ENCODE measurements at regions not wholly inside any gene's neighbourhood (a gene's known extent, or its start where the extent isn't known, plus 50 kb on each side); places are given as distances from the start of the nearest gene placed in this dataset.

GRCh38 chr7:51732116-51732515 lies 415.5 kb upstream of the COBL start:
- no peak for DNase-seq

GRCh38 chr7:51731075-51731474 lies 414.5 kb upstream of the COBL start:
- no peak for DNase-seq

- DNase-seq = no peak
Measured at GRCh38 chr7:51727441-51727840, 410.8 kb upstream of the COBL start.

GRCh38 chr7:51706851-51707250 lies 390.2 kb upstream of the COBL start:
- no peak for DNase-seq

GRCh38 chr7:51705701-51706100 lies 389.1 kb upstream of the COBL start:
- DNase-seq = no peak

- DNase-seq = no peak
Measured at GRCh38 chr7:51702673-51703072, 386.1 kb upstream of the COBL start.

- DNase-seq = no peak
Measured at GRCh38 chr7:51701935-51702334, 385.3 kb upstream of the COBL start.

GRCh38 chr7:51700593-51701215 lies 384.1 kb upstream of the COBL start:
- no peak for DNase-seq

- DNase-seq = no peak
Measured at GRCh38 chr7:51693258-51693657, 376.6 kb upstream of the COBL start.

- DNase-seq = no peak
Measured at GRCh38 chr7:51689547-51689946, 372.9 kb upstream of the COBL start.

- no peak for DNase-seq
Measured at GRCh38 chr7:51685794-51686193, 369.2 kb upstream of the COBL start.

GRCh38 chr7:51680594-51681399 lies 364.2 kb upstream of the COBL start:
- no peak for DNase-seq

GRCh38 chr7:51679358-51679757 lies 362.7 kb upstream of the COBL start:
- DNase-seq = no peak

GRCh38 chr7:51666751-51667150 lies 350.1 kb upstream of the COBL start:
- DNase-seq = no peak

- no peak for DNase-seq
Measured at GRCh38 chr7:51666266-51666665, 349.7 kb upstream of the COBL start.

- DNase-seq = no peak
Measured at GRCh38 chr7:51665045-51665780, 348.6 kb upstream of the COBL start.

- no peak for DNase-seq
Measured at GRCh38 chr7:51660516-51660915, 343.9 kb upstream of the COBL start.

GRCh38 chr7:51658684-51659083 lies 342.1 kb upstream of the COBL start:
- no peak for DNase-seq

- no peak for DNase-seq
Measured at GRCh38 chr7:51647931-51648351, 331.3 kb upstream of the COBL start.

GRCh38 chr7:51647486-51647885 lies 330.9 kb upstream of the COBL start:
- no peak for DNase-seq

- DNase-seq = no peak
Measured at GRCh38 chr7:51645702-51646298, 329.2 kb upstream of the COBL start.

GRCh38 chr7:51645255-51645654 lies 328.6 kb upstream of the COBL start:
- DNase-seq = no peak

GRCh38 chr7:51644216-51644615 lies 327.6 kb upstream of the COBL start:
- DNase-seq = no peak

- DNase-seq = no peak
Measured at GRCh38 chr7:51640841-51641240, 324.2 kb upstream of the COBL start.
